K562 (cell line): ENCODE measurements at regions not wholly inside any gene's neighbourhood (a gene's known extent, or its start where the extent isn't known, plus 50 kb on each side); places are given as distances from the start of the nearest gene placed in this dataset.

ENCODE experiments used
- ATAC-seq: fragments of 200-7000 bp; cut with Tn5 transposase; 3 replicates; pipeline ENCODE4 v1.9.1; 2020; ENCODE audit warnings: moderate library complexity
- BruUV-seq: library from RNA; stranded (reverse); fragments of 400-500 nt; replicated peaks from 2 replicates; lab custom pipeline; 2021; lab: Mats Ljungman, UMichigan
- CTCF ChIA-PET: fragments of 300-600 bp; formaldehyde crosslinking; extraction: SDS; loops from one replicate; lab custom pipeline; 2021; ENCODE audit warnings: low intra/inter-chr PET ratio; lab: Yijun Ruan, JAX
- POLR2A ChIA-PET: fragments of 300-600, 350-650 bp; sonication (Branson Sonifier 250); formaldehyde crosslinking; extraction: SDS; loops from one replicate; lab custom pipeline; 2021; ENCODE audit warnings: antibody characterized with exemption, inconsistent platforms; lab: Yijun Ruan, JAX
- DNase-seq, 4 experiments: peaks; one replicate each; pipeline versions ENCODE4 v3.0.0 to v3.0.0-alpha.2; 2011 to 2018; ENCODE audit warnings: low spot score in 3 of 4, mixed read lengths in 3 of 4; ENCODE audit errors: extremely low read depth in 1 of 4
- FAIRE-seq: peaks from 2 replicates; lab custom pipeline; 2011; peaks lifted over from hg19 to GRCh38; lab: Jason Lieb, UNC
- H2AFZ ChIP-seq: 2 replicates; pipeline ENCODE4 v1.6.0; 2011; ENCODE audit warnings: low read depth, low read length, control low read depth, inconsistent platforms
- H3K27ac ChIP-seq: fragments of 200-600 bp; 3 replicates; pipeline ENCODE4 v1.8.0; 2011; ENCODE audit warnings: low read depth, mild to moderate bottlenecking, control low read depth, inconsistent platforms, low read length, moderate library complexity, mixed read lengths; ENCODE audit errors: extremely low read depth
- H3K27me3 ChIP-seq, 2 experiments: fragments of 300-600 bp in 1 of 2; 2 replicates in 1 of 2; 3 replicates in 1 of 2; pipeline versions ENCODE4 v1.6.0 to v1.8.0; 2011; ENCODE audit warnings: inconsistent platforms in 2 of 2, low read length in 2 of 2, mild to moderate bottlenecking in 1 of 2, mixed read lengths in 1 of 2, moderate library complexity in 1 of 2; ENCODE audit not compliant: control insufficient read depth in 2 of 2, insufficient read depth in 2 of 2
- H3K36me3 ChIP-seq: fragments of 300-600 bp; 3 replicates; pipeline ENCODE4 v1.8.0; 2011; ENCODE audit warnings: mild to moderate bottlenecking, low read length, inconsistent platforms; ENCODE audit not compliant: control insufficient read depth, insufficient read depth
- H3K4me1 ChIP-seq, 2 experiments: fragments of 200-600 bp in 1 of 2; replicated peaks in 1 of 2; 2 replicates in 1 of 2; 3 replicates in 1 of 2; pipeline versions ENCODE4 v1.5.1 to v1.8.0; 2011; ENCODE audit warnings: inconsistent platforms in 2 of 2, low read length in 2 of 2, mild to moderate bottlenecking in 1 of 2, mixed read lengths in 1 of 2, moderate library complexity in 1 of 2; ENCODE audit not compliant: control insufficient read depth in 2 of 2, insufficient read depth in 2 of 2
- H3K4me2 ChIP-seq: 2 replicates; pipeline ENCODE4 v1.6.1; 2011; ENCODE audit warnings: low read length, control low read depth, inconsistent platforms, mixed read lengths; ENCODE audit not compliant: insufficient read depth
- H3K4me3 ChIP-seq: fragments of 200-600 bp; sonication (generic), shearing (Covaris generic); 2 replicates; pipeline ENCODE4 v1.5.1; 2016; ENCODE audit warnings: control low read depth, inconsistent platforms
- H3K79me2 ChIP-seq: fragments of 200-600 bp; 3 replicates; pipeline ENCODE4 v1.8.0; 2011; ENCODE audit warnings: low read length, inconsistent platforms; ENCODE audit not compliant: control insufficient read depth, insufficient read depth
- H3K9ac ChIP-seq, 2 experiments: 2 replicates each; pipeline versions ENCODE4 v1.6.0 to v1.6.1; 2011; ENCODE audit warnings: low read depth in 2 of 2, low read length in 2 of 2, control low read depth in 1 of 2, inconsistent platforms in 1 of 2, mild to moderate bottlenecking in 1 of 2, mixed read lengths in 1 of 2; ENCODE audit not compliant: insufficient read depth in 1 of 2
- H3K9me1 ChIP-seq: one replicate; pipeline ENCODE4 v1.6.0; 2011; ENCODE audit warnings: inconsistent platforms, mild to moderate bottlenecking, low read length, moderate library complexity; ENCODE audit not compliant: control insufficient read depth, insufficient read depth
- H3K9me3 ChIP-seq: replicated peaks from 2 replicates; pipeline ENCODE4 v1.5.1; 2011; ENCODE audit warnings: low read depth, low read length, inconsistent platforms; ENCODE audit not compliant: control insufficient read depth, insufficient read depth
- H4K20me1 ChIP-seq: replicated peaks from 2 replicates; pipeline ENCODE4 v1.6.1; 2011; ENCODE audit warnings: low read length, inconsistent platforms, mixed read lengths; ENCODE audit not compliant: control insufficient read depth, insufficient read depth
- ARID1B ChIP-seq: fragments of 450-650 bp; IDR thresholded peaks from 2 replicates; pipeline ENCODE4 v1.6.1; 2016; ENCODE audit warnings: antibody characterized with exemption, mild to moderate bottlenecking, inconsistent platforms
- GABPB2 ChIP-seq: fragments of 250-450 bp; sonication (Bioruptor Pico); conservative IDR thresholded peaks from 2 replicates; pipeline ENCODE4 v1.5.1; 2021; ENCODE audit warnings: mild to moderate bottlenecking
- HIVEP1 ChIP-seq: fragments of 250-450 bp; sonication (Bioruptor Pico); IDR thresholded peaks from 2 replicates; pipeline ENCODE4 v1.4.0; 2020; ENCODE audit warnings: mild to moderate bottlenecking
- HNRNPUL1 ChIP-seq: fragments of 200-400 bp; formaldehyde crosslinking; IDR thresholded peaks from 2 replicates; pipeline ENCODE4 v1.6.1; 2017; ENCODE audit warnings: low read length
- KDM4B ChIP-seq, 2 experiments: fragments of 450-650 bp in 1 of 2; sonication (generic) in 1 of 2; IDR thresholded peaks; 2 replicates each; pipeline ENCODE4 v1.6.1; 2016 to 2017; ENCODE audit warnings: borderline replicate concordance in 2 of 2, antibody characterized with exemption in 1 of 2, low read depth in 1 of 2, mild to moderate bottlenecking in 1 of 2
- KLF6 ChIP-seq: fragments of 250-450 bp; sonication (Bioruptor Pico); IDR thresholded peaks from 2 replicates; pipeline ENCODE4 v1.4.0; 2020; ENCODE audit warnings: mild to moderate bottlenecking, moderate library complexity, borderline replicate concordance
- MEF2D ChIP-seq: conservative IDR thresholded peaks from 2 replicates; pipeline ENCODE4 v1.6.1; 2016; ENCODE audit warnings: low read depth, missing genetic modification characterization, missing compliant biosample characterization
- SLC30A9 ChIP-seq: fragments of 250-450 bp; sonication (Bioruptor Pico); IDR thresholded peaks from 2 replicates; pipeline ENCODE4 v1.8.0; 2022; ENCODE audit warnings: mild to moderate bottlenecking, moderate library complexity
- TAF7 ChIP-seq: fragments of 450-650 bp; IDR thresholded peaks from 2 replicates; pipeline ENCODE4 v1.6.1; 2016; ENCODE audit warnings: missing genetic modification characterization, missing compliant biosample characterization
- ZC3H8 ChIP-seq: fragments of 450-650 bp; IDR thresholded peaks from 2 replicates; pipeline ENCODE4 v1.6.1; 2017
- ZNF263 ChIP-seq: sonication (generic); formaldehyde crosslinking; IDR thresholded peaks from 2 replicates; pipeline ENCODE4 v1.8.0; 2022; ENCODE audit warnings: mild to moderate bottlenecking, missing genetic modification reagents, borderline replicate concordance
- WGBS: fragments of 100-300 bp; shearing (Covaris generic); methylation state at CpG from one replicate; pipeline ENCODE4 v1.1.6; 2016; ENCODE audit warnings: low coverage, mixed read lengths; ENCODE audit not compliant: insufficient coverage; ENCODE audit errors: missing lambda C conversion rate; 5-methylcytosine and 5-hydroxymethylcytosine counted together
- in situ Hi-C: fragments of 300-500 bp; cut with MboI; formaldehyde crosslinking; loops from 4 replicates; pipeline ENCODE4 v1.15.0; 2018; ENCODE audit warnings: inconsistent platforms, mixed read lengths
- intact Hi-C: fragments of 100-400 bp; cut with micrococcal nuclease; formaldehyde crosslinking; loops from 2 replicates; pipeline ENCODE4 v1.14.2; 2022
- TF ChIP-seq, protein P1 (sequence below), 2 experiments: IDR thresholded peaks; 2 replicates each; pipeline ENCODE4 v1.6.1; 2012; ENCODE audit warnings: improper control_type of control experiment in 2 of 2, low read depth in 2 of 2, low read length in 2 of 2, borderline replicate concordance in 1 of 2
- TF ChIP-seq, protein P2 (sequence below), 2 experiments: IDR thresholded peaks; 2 replicates each; pipeline ENCODE4 v1.6.1; 2011; ENCODE audit warnings: borderline replicate concordance in 1 of 2, control low read depth in 1 of 2, low read depth in 1 of 2, low read length in 1 of 2, mild to moderate bottlenecking in 1 of 2, mixed read lengths in 1 of 2, moderate library complexity in 1 of 2; ENCODE audit not compliant: insufficient read depth in 1 of 2, insufficient read length in 1 of 2, poor library complexity in 1 of 2, severe bottlenecking in 1 of 2; ENCODE audit errors: extremely low read depth in 1 of 2
- TF ChIP-seq, protein P3 (sequence below): fragments of 250-450 bp; sonication (Bioruptor Pico); IDR thresholded peaks from 2 replicates; pipeline ENCODE4 v1.4.0; 2020; ENCODE audit warnings: mild to moderate bottlenecking

DNA sequence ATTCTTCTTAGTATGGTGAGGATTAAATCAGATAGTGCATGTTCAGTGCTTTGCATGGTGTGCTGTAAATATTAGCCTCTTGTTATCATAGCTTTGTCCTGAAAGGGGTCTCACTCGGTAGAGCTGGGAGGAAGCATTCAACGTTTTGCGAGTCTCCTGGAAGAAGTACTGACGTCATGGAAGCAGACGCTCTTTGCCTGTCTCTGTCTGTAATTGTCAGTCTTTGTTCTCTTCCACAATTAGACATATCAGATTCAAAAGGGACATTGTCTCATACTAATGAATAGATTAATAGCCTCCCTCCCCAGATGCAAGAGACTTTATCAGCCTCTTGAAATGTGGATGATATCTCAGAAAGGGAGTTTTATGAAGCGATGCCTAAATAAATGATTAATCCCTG is 91.8 kb upstream of the CXCL14 start:
- H3K9me1 ChIP-seq: no peaks in the 10 kb centered on the region
- intact Hi-C loops: no loop called here
- no peak overlapping the region for H3K27ac ChIP-seq
- H3K9ac ChIP-seq: no peak overlapping the region
- in situ Hi-C loops: no loop called here
- H4K20me1 ChIP-seq: no peaks in the 10 kb centered on the region
- no peaks in the 10 kb centered on the region for H3K36me3 ChIP-seq
- no peaks in the 10 kb centered on the region for H3K79me2 ChIP-seq
- CTCF ChIA-PET: no interaction called here
- POLR2A ChIA-PET: no interaction called here
- no peaks in the 10 kb centered on the region for H3K9me3 ChIP-seq
- BruUV-seq: no TSS peak
- FAIRE-seq (no peak), DNase-seq (no peak), ATAC-seq (no peak)
- H2AFZ ChIP-seq: no peak overlapping the region
- under 1% methylated on average over 6 of the region's 6 CpGs for WGBS
- H3K4me3 ChIP-seq: no peak overlapping the region
- no peaks in the 10 kb centered on the region; a peak in 1 of 5 replicates for H3K27me3 ChIP-seq
- no peak overlapping the region for H3K4me2 ChIP-seq
- no peaks in the 10 kb centered on the region for H3K4me1 ChIP-seq
- no peak for TF ChIP-seq TAF7 (tag)
- TF ChIP-seq HNRNPUL1: no peak
- no peak for TF ChIP-seq KDM4B (IDR thresholded peaks at IDR 0.05; ENCODE audit: borderline replicate concordance in 2 of 2, low read depth in 1 of 2)
- no peak for TF ChIP-seq KLF6
- TF ChIP-seq ZNF263 (CRISPR knock-in tag): no peak
- TF ChIP-seq, protein P1, sequence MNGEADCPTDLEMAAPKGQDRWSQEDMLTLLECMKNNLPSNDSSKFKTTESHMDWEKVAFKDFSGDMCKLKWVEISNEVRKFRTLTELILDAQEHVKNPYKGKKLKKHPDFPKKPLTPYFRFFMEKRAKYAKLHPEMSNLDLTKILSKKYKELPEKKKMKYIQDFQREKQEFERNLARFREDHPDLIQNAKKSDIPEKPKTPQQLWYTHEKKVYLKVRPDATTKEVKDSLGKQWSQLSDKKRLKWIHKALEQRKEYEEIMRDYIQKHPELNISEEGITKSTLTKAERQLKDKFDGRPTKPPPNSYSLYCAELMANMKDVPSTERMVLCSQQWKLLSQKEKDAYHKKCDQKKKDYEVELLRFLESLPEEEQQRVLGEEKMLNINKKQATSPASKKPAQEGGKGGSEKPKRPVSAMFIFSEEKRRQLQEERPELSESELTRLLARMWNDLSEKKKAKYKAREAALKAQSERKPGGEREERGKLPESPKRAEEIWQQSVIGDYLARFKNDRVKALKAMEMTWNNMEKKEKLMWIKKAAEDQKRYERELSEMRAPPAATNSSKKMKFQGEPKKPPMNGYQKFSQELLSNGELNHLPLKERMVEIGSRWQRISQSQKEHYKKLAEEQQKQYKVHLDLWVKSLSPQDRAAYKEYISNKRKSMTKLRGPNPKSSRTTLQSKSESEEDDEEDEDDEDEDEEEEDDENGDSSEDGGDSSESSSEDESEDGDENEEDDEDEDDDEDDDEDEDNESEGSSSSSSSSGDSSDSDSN (IDR thresholded peaks at IDR 0.05; ENCODE audit: borderline replicate concordance in 1 of 2, low read depth in 2 of 2, low read length in 2 of 2): no peak
- no peak for TF ChIP-seq MEF2D (tag)
- TF ChIP-seq ARID1B: no peak
- TF ChIP-seq ZC3H8: no peak
- TF ChIP-seq SLC30A9 (CRISPR knock-in tag): no peak
- TF ChIP-seq, protein P2, sequence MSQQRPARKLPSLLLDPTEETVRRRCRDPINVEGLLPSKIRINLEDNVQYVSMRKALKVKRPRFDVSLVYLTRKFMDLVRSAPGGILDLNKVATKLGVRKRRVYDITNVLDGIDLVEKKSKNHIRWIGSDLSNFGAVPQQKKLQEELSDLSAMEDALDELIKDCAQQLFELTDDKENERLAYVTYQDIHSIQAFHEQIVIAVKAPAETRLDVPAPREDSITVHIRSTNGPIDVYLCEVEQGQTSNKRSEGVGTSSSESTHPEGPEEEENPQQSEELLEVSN (IDR thresholded peaks at IDR 0.05; ENCODE audit: borderline replicate concordance in 1 of 2, extremely low read depth in 1 of 2, insufficient read depth in 1 of 2, insufficient read length in 1 of 2, low read depth in 1 of 2, low read length in 1 of 2, poor library complexity in 1 of 2, severe bottlenecking in 1 of 2): no peak
- TF ChIP-seq GABPB2 (CRISPR knock-in tag): no peak
- TF ChIP-seq, protein P3, sequence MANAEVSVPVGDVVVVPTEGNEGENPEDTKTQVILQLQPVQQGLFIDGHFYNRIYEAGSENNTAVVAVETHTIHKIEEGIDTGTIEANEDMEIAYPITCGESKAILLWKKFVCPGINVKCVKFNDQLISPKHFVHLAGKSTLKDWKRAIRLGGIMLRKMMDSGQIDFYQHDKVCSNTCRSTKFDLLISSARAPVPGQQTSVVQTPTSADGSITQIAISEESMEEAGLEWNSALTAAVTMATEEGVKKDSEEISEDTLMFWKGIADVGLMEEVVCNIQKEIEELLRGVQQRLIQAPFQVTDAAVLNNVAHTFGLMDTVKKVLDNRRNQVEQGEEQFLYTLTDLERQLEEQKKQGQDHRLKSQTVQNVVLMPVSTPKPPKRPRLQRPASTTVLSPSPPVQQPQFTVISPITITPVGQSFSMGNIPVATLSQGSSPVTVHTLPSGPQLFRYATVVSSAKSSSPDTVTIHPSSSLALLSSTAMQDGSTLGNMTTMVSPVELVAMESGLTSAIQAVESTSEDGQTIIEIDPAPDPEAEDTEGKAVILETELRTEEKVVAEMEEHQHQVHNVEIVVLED (CRISPR knock-in tag): no peak
- TF ChIP-seq HIVEP1 (CRISPR knock-in tag): no peak
